WERI-Rb-1 (cell line): ENCODE measurements at regions not wholly inside any gene's neighbourhood (a gene's known extent, or its start where the extent isn't known, plus 50 kb on each side); places are given as distances from the start of the nearest gene placed in this dataset.

Experiments used
- DNase-seq: peaks from one replicate; pipeline ENCODE4 v3.0.0-alpha.2; 2020
- H3K27ac ChIP-seq: fragments of 250-450 bp; sonication (Bioruptor Pico); 2 replicates; pipeline ENCODE4 v1.5.1; 2020; ENCODE audit warnings: mild to moderate bottlenecking, moderate library complexity
- H3K27me3 ChIP-seq: fragments of 250-450 bp; sonication (Bioruptor Pico); 2 replicates; pipeline ENCODE4 v1.5.1; 2021; ENCODE audit warnings: mild to moderate bottlenecking, low read depth, moderate library complexity; ENCODE audit not compliant: insufficient read depth, severe bottlenecking
- H3K36me3 ChIP-seq: fragments of 250-450 bp; sonication (Bioruptor Pico); 2 replicates; pipeline ENCODE4 v1.5.1; 2020; ENCODE audit warnings: mild to moderate bottlenecking, moderate library complexity
- H3K4me3 ChIP-seq: 2 replicates; pipeline ENCODE4 v1.5.1; 2011; ENCODE audit warnings: low read depth, mild to moderate bottlenecking, control low read depth, low read length
- H3K9me3 ChIP-seq: fragments of 250-450 bp; sonication (Bioruptor Pico); 2 replicates; pipeline ENCODE4 v1.5.1; 2021; ENCODE audit warnings: mild to moderate bottlenecking, moderate library complexity; ENCODE audit not compliant: severe bottlenecking
- TF ChIP-seq, protein P1 (sequence below): IDR thresholded peaks from 2 replicates; pipeline ENCODE4 v1.5.1; 2011; ENCODE audit warnings: low read depth, mild to moderate bottlenecking, control low read depth, inconsistent platforms, low read length

GRCh38 chr4:104615926-104616325 lies 121.2 kb upstream of the CXXC4 start:
- Histone ChIP-seq H3K9me3 (peaks cover 4% of the 10 kb centered on the region), H3K27ac (no peak overlapping the region), H3K27me3 (no peaks in the 10 kb centered on the region), H3K4me3 (no peak overlapping the region), H3K36me3 (no peaks in the 10 kb centered on the region)
- TF ChIP-seq, protein P1, sequence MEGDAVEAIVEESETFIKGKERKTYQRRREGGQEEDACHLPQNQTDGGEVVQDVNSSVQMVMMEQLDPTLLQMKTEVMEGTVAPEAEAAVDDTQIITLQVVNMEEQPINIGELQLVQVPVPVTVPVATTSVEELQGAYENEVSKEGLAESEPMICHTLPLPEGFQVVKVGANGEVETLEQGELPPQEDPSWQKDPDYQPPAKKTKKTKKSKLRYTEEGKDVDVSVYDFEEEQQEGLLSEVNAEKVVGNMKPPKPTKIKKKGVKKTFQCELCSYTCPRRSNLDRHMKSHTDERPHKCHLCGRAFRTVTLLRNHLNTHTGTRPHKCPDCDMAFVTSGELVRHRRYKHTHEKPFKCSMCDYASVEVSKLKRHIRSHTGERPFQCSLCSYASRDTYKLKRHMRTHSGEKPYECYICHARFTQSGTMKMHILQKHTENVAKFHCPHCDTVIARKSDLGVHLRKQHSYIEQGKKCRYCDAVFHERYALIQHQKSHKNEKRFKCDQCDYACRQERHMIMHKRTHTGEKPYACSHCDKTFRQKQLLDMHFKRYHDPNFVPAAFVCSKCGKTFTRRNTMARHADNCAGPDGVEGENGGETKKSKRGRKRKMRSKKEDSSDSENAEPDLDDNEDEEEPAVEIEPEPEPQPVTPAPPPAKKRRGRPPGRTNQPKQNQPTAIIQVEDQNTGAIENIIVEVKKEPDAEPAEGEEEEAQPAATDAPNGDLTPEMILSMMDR = no peak
- DNase-seq = no peak

- Histone ChIP-seq H3K9me3 (peaks cover 4% of the 10 kb centered on the region), H3K27me3 (no peaks in the 10 kb centered on the region), H3K27ac (no peak overlapping the region), H3K36me3 (no peaks in the 10 kb centered on the region), H3K4me3 (no peak overlapping the region)
- TF ChIP-seq, protein P1 = no peak
- DNase-seq = no peak
These were observed 121.7 kb upstream of the CXXC4 start for GRCh38 chr4:104616401-104616820.

DNA sequence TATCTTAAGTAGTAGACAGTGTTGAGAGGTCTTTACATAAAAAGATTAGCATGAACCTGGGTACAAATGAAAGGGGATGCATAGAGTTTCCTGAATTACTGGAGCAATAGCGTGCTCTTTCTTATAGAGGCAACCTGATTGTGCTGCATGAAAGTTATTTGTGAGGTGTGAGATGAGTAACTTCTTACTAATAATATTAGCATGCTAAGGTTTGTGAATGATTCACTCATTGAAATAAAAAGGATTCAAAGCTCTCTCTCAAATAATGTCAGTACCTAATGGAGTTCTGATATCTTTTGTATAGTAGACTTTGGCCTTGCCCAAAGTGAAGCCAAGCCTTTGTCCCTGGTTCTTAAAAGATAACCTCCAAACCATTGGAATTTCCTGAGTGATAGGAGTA lies 131.0 kb upstream of the CXXC4 start:
- no peak overlapping the region for H3K27ac ChIP-seq
- no peak overlapping the region for H3K4me3 ChIP-seq
- no peak for DNase-seq
- no peaks in the 10 kb centered on the region for H3K27me3 ChIP-seq
- H3K36me3 ChIP-seq = no peaks in the 10 kb centered on the region
- H3K9me3 ChIP-seq = no peaks in the 10 kb centered on the region
- TF ChIP-seq, protein P1 = no peak

DNA sequence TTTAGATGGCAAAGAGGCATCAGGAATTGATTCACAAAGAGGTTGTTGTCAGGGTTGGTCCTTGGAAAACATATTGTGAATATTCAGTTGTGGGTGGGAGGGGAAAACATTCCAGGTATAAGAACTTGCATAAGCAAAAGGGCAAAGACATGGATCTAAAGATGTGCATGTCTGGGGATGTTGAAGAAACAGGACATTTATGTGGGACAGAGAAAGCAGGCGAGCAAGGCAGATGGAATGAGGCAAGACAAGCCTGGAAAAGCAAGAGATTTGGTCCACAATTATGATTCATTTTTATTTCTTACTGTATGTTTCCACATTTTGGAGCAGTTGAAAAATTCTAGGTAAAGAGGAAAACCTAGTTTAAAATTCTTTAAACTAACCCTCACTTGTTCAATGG lies 134.9 kb upstream of the CXXC4 start:
- Histone ChIP-seq H3K27me3 (no peaks in the 10 kb centered on the region), H3K4me3 (no peak overlapping the region), H3K36me3 (no peaks in the 10 kb centered on the region), H3K9me3 (no peaks in the 10 kb centered on the region), H3K27ac (no peak overlapping the region)
- DNase-seq = no peak
- TF ChIP-seq, protein P1 = no peak

DNA sequence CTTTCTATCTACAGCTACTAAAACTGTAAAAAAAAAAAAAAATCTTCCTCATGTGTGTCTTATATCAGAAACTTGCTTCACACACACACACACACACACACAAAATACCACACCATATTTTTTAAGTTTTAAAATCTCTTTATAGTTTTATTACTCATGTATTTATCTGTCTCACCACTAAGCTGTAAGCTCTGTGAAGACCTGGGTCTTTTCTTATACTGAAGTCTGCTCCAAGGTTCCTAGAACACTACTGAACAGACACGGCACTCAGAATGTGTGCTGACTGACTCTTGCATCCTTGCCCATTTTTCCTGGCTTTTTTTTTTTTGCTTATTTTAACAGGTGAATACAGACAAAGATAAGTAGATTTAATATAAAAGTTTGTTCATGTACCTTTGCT lies 135.6 kb upstream of the CXXC4 start:
- TF ChIP-seq, protein P1 = no peak
- H3K36me3 ChIP-seq = no peaks in the 10 kb centered on the region
- H3K27ac ChIP-seq = no peak overlapping the region
- H3K4me3 ChIP-seq = no peak overlapping the region
- no peak for DNase-seq
- no peaks in the 10 kb centered on the region for H3K9me3 ChIP-seq
- H3K27me3 ChIP-seq = no peaks in the 10 kb centered on the region

DNA sequence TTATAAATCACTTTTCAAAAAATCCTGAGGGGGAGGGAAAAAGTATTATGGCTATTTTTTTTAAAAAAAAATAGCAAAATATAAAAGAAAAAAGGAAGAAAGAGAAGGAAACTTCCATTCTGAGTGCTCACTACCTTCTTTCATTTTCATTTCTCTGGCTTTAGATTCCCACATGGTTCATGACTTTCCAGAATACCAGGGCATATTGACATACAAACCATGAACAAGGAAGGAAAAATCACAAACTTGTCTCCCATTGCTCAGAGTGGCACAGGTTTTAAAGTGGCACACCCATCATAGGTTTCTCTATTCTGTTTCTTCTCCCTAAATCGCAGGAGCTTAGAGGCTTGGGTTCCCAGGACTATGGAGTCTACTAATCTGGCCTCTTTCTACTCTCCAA lies 136.3 kb upstream of the CXXC4 start:
- no peaks in the 10 kb centered on the region for H3K9me3 ChIP-seq
- TF ChIP-seq, protein P1 = no peak
- H3K36me3 ChIP-seq = no peaks in the 10 kb centered on the region
- no peak overlapping the region for H3K27ac ChIP-seq
- DNase-seq = no peak
- H3K4me3 ChIP-seq = no peak overlapping the region
- H3K27me3 ChIP-seq = no peaks in the 10 kb centered on the region
